ENCODE measurements at regions not wholly inside any gene's neighbourhood (a gene's known extent, or its start where the extent isn't known, plus 50 kb on each side); places are given as distances from the start of the nearest gene placed in this dataset.

DNA sequence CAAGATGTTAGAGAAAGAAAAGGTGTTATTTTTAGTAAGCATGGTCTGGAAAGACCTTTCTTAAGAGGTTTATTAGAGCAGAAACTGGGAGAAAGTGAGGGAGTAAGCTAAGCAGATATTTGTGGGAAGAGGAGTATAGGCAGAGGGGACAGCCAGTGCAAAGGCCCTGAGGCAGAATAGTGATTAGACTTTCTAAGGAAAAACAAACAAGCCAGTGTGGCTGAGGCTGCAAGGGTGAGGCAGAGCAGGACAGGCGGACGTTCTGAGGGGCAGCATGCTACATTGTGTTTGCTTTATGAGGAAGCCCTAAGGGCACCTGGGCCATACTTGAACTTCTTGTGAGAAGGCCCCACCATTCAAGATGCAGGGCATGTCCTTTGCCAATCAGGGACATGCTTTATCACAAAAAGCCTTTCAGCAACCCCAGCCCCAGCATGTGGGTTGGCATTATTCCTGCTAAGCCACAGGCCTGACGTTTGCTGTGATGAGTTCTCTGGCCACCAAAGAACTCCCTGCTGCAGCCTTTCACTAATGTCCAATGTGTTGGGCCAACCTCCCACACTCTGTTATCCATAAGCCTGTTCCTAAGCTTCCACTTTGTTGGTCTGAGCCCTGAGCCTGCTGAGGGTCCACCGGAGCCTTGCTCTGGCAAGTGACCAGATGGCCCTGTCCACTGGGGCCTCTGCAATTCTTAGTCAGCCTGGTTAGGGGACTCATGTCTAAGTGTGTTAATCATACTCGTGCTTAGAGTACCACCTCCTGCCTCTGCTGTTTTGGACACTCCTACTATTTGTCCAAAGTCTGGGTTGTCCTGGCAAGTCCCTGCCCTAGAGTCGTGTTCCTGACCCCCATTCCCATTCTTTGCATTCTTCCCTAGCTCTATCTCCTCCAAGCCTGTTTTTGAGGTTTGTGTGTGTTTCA, 209.9 kb upstream of the CTNNB1 start:
- no peak for DNase-seq

DNA sequence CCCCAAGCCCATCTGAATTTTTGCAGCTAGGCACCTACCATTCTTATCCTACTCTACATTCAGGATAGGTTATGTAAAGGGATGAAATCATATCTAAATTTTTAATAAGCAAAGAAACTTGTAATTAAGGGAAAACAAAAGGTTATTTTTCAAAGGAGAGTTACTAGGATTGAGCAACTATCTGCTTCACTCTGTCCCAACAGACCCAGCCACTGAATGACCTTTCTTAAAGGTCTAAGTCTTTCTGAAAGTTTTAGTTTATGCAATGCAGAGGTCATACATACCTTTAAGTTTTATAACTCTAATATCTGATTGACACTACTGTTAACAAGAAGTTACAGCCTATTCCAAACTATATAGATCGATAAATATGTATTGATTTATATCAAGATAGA, 209.2 kb upstream of the CTNNB1 start:
- no peak overlapping the region for H3K4me3 ChIP-seq
- no peaks in the 10 kb centered on the region for H3K4me1 ChIP-seq
- DNase-seq: no peak
- H3K9me3 ChIP-seq: no peaks in the 10 kb centered on the region
- no peaks in the 10 kb centered on the region for H3K27me3 ChIP-seq
- no peaks in the 10 kb centered on the region for H3K36me3 ChIP-seq
- no peak for TF ChIP-seq POLR2A (IDR thresholded peaks at IDR 0.05)
- TF ChIP-seq, protein P1, sequence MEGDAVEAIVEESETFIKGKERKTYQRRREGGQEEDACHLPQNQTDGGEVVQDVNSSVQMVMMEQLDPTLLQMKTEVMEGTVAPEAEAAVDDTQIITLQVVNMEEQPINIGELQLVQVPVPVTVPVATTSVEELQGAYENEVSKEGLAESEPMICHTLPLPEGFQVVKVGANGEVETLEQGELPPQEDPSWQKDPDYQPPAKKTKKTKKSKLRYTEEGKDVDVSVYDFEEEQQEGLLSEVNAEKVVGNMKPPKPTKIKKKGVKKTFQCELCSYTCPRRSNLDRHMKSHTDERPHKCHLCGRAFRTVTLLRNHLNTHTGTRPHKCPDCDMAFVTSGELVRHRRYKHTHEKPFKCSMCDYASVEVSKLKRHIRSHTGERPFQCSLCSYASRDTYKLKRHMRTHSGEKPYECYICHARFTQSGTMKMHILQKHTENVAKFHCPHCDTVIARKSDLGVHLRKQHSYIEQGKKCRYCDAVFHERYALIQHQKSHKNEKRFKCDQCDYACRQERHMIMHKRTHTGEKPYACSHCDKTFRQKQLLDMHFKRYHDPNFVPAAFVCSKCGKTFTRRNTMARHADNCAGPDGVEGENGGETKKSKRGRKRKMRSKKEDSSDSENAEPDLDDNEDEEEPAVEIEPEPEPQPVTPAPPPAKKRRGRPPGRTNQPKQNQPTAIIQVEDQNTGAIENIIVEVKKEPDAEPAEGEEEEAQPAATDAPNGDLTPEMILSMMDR (IDR thresholded peaks at IDR 0.05): no peak
- no peak overlapping the region for H3K27ac ChIP-seq

More for the DNA sequence above, 209.9 kb upstream of the CTNNB1 start:
- Histone ChIP-seq H3K36me3 (no peaks in the 10 kb centered on the region), H3K4me3 (no peak overlapping the region), H3K9me3 (no peaks in the 10 kb centered on the region), H3K27ac (no peak overlapping the region), H3K27me3 (no peaks in the 10 kb centered on the region), H3K4me1 (no peaks in the 10 kb centered on the region)
- no peak for TF ChIP-seq POLR2A (IDR thresholded peaks at IDR 0.05)
- TF ChIP-seq, protein P1 (IDR thresholded peaks at IDR 0.05): no peak

DNA sequence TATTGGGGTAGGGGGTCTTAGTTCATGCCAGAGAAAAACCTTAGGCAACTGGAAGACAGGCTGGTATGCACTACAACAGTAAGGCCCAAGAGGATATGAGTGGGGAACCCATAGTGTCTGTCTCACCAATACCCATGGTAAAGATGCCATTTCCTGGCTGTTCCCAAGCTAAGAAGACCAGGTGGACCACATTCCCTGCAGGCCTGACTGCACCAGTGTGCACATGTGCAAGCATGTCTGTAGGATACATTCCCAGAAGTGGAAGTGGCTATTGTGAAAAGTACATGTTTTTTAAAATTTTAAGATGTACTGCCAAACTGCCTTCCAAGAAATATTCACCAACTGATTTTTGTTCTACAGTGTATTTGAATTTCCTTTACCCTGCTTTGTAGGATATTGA, 207.3 kb upstream of the CTNNB1 start:
- no peak for DNase-seq
- no peak overlapping the region for H3K4me3 ChIP-seq

DNA sequence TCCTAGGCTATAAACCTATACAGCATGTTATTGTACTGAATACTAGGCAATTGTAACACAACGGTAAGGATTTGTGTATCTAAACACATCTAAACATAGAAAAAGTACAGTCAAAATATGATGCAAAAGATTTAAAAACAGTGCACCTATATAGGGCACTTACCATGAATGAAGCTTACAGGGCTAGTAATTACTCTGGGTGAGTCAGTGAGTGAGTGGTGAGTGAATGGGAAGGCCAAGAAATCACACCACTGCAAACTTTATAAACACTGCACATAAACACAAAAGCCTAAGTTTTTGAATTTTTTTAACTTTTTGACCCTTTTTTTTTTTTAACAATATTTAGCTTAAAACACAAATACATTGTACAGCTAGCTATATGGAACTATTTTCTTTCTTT, 204.7 kb upstream of the CTNNB1 start:
- H3K27me3 ChIP-seq: no peaks in the 10 kb centered on the region
- H3K4me3 ChIP-seq: no peak overlapping the region
- no peaks in the 10 kb centered on the region for H3K9me3 ChIP-seq
- H3K4me1 ChIP-seq: no peaks in the 10 kb centered on the region
- no peaks in the 10 kb centered on the region for H3K36me3 ChIP-seq
- H3K27ac ChIP-seq: no peak overlapping the region
- DNase-seq: no peak
- no peak for TF ChIP-seq POLR2A (IDR thresholded peaks at IDR 0.05)
- TF ChIP-seq, protein P1 (IDR thresholded peaks at IDR 0.05): no peak

More for the DNA sequence above, 207.3 kb upstream of the CTNNB1 start:
- Histone ChIP-seq H3K27me3 (no peaks in the 10 kb centered on the region), H3K9me3 (no peaks in the 10 kb centered on the region), H3K36me3 (no peaks in the 10 kb centered on the region), H3K4me1 (no peaks in the 10 kb centered on the region), H3K27ac (no peak overlapping the region)
- no peak for TF ChIP-seq POLR2A (IDR thresholded peaks at IDR 0.05)
- TF ChIP-seq, protein P1 (IDR thresholded peaks at IDR 0.05): no peak

DNA sequence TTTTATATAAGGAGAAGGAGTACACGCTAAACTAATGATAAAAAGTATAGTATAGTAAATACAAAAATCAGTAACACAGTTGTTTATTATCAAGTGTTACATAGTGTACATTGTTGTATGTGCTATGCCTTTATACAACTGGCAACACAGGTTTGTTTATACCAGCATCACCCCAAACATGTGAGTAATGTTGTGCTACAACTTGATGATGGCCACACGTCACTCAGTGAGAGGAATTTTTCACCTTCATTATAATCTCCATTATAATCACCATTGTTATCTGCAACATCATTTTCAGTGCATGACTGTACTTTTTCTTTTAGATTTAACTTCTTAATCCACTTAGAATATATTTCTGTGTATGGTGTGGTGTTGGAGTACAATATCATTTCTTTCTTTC, 204.0 kb upstream of the CTNNB1 start:
- H3K36me3 ChIP-seq: no peaks in the 10 kb centered on the region
- DNase-seq: no peak

More for the DNA sequence above, 204.0 kb upstream of the CTNNB1 start:
- no peak overlapping the region for H3K27ac ChIP-seq
- no peaks in the 10 kb centered on the region for H3K4me1 ChIP-seq
- no peak overlapping the region for H3K4me3 ChIP-seq
- no peak for TF ChIP-seq POLR2A (IDR thresholded peaks at IDR 0.05)
- TF ChIP-seq, protein P1 (IDR thresholded peaks at IDR 0.05): no peak
- no peaks in the 10 kb centered on the region for H3K27me3 ChIP-seq
- H3K9me3 ChIP-seq: no peaks in the 10 kb centered on the region
